ENCODE measurements at regions not wholly inside any gene's neighbourhood (a gene's known extent, or its start where the extent isn't known, plus 50 kb on each side); places are given as distances from the start of the nearest gene placed in this dataset.

- 65% methylated on average over 2 of the region's 2 CpGs for WGBS
- no peak overlapping the region for H3K27ac ChIP-seq (ENCODE audit: low read depth)
- H3K4me1 ChIP-seq (ENCODE audit: insufficient read depth), result no peaks in the 10 kb centered on the region
Observed at GRCh38 chr4:26094076-26094475, 180.1 kb downstream of the SMIM20 start.

GRCh38 chr4:26094911-26095310 is 180.9 kb downstream of the SMIM20 start:
- no peak overlapping the region for H3K27ac ChIP-seq (ENCODE audit: low read depth)
- 56% methylated on average over 1 of the region's 1 CpG for WGBS
- DNase-seq (ENCODE audit: extremely low spot score), result no peak
- no peak overlapping the region for H3K4me3 ChIP-seq (ENCODE audit: low read depth, low read length)
- no peaks in the 10 kb centered on the region for H3K4me1 ChIP-seq (ENCODE audit: insufficient read depth)
- H3K36me3 ChIP-seq (ENCODE audit: insufficient read depth), result no peaks in the 10 kb centered on the region

More at GRCh38 chr4:26094076-26094475, 180.1 kb downstream of the SMIM20 start:
- H3K36me3 ChIP-seq (ENCODE audit: insufficient read depth), result no peaks in the 10 kb centered on the region
- no peak for DNase-seq (ENCODE audit: extremely low spot score)
- no peak overlapping the region for H3K4me3 ChIP-seq (ENCODE audit: low read depth, low read length)

GRCh38 chr4:26099967-26100366 is 185.9 kb downstream of the SMIM20 start:
- no peak overlapping the region for H3K27ac ChIP-seq (ENCODE audit: low read depth)
- no peak for DNase-seq (ENCODE audit: extremely low spot score)

GRCh38 chr4:26101011-26101410 is 187.0 kb downstream of the SMIM20 start:
- Histone ChIP-seq H3K36me3 (ENCODE audit: insufficient read depth) (no peaks in the 10 kb centered on the region), H3K27ac (ENCODE audit: low read depth) (no peak overlapping the region), H3K4me3 (ENCODE audit: low read depth, low read length) (no peak overlapping the region), H3K4me1 (ENCODE audit: insufficient read depth) (peaks cover under 1% of the 10 kb centered on the region)
- 97% methylated on average over 4 of the region's 4 CpGs for WGBS
- no peak for DNase-seq (ENCODE audit: extremely low spot score)

More at GRCh38 chr4:26099967-26100366, 185.9 kb downstream of the SMIM20 start:
- no peaks in the 10 kb centered on the region for H3K36me3 ChIP-seq (ENCODE audit: insufficient read depth)
- no peaks in the 10 kb centered on the region for H3K4me1 ChIP-seq (ENCODE audit: insufficient read depth)
- H3K4me3 ChIP-seq (ENCODE audit: low read depth, low read length), result no peak overlapping the region

GRCh38 chr4:26104056-26104685 is 190.2 kb downstream of the SMIM20 start:
- WGBS, result 94% methylated on average over 3 of the region's 3 CpGs

GRCh38 chr4:26105337-26105736 is 191.3 kb downstream of the SMIM20 start:
- no peak overlapping the region for H3K27ac ChIP-seq (ENCODE audit: low read depth)
- DNase-seq (ENCODE audit: extremely low spot score), result no peak
- WGBS, result 57% methylated on average over 2 of the region's 2 CpGs

More at GRCh38 chr4:26104056-26104685, 190.2 kb downstream of the SMIM20 start:
- no peak overlapping the region for H3K27ac ChIP-seq (ENCODE audit: low read depth)
- H3K36me3 ChIP-seq (ENCODE audit: insufficient read depth), result no peaks in the 10 kb centered on the region
- H3K4me3 ChIP-seq (ENCODE audit: low read depth, low read length), result no peak overlapping the region
- H3K4me1 ChIP-seq (ENCODE audit: insufficient read depth), result peaks cover 1% of the 10 kb centered on the region
- DNase-seq (ENCODE audit: extremely low spot score), result no peak

GRCh38 chr4:26105815-26106699 is 192.0 kb downstream of the SMIM20 start:
- WGBS, result 65% methylated on average over 7 of the region's 7 CpGs
- H3K36me3 ChIP-seq (ENCODE audit: insufficient read depth), result no peaks in the 10 kb centered on the region
- H3K27ac ChIP-seq (ENCODE audit: low read depth), result no peak overlapping the region
- no peak overlapping the region for H3K4me3 ChIP-seq (ENCODE audit: low read depth, low read length)
- H3K4me1 ChIP-seq (ENCODE audit: insufficient read depth), result peaks cover 1% of the 10 kb centered on the region
- DNase-seq (ENCODE audit: extremely low spot score), result no peak

More at GRCh38 chr4:26105337-26105736, 191.3 kb downstream of the SMIM20 start:
- H3K4me1 ChIP-seq (ENCODE audit: insufficient read depth), result peaks cover 1% of the 10 kb centered on the region
- H3K36me3 ChIP-seq (ENCODE audit: insufficient read depth), result no peaks in the 10 kb centered on the region
- H3K4me3 ChIP-seq (ENCODE audit: low read depth, low read length), result no peak overlapping the region

GRCh38 chr4:26106776-26107175 is 192.8 kb downstream of the SMIM20 start:
- Histone ChIP-seq H3K36me3 (ENCODE audit: insufficient read depth) (no peaks in the 10 kb centered on the region), H3K4me3 (ENCODE audit: low read depth, low read length) (no peak overlapping the region), H3K27ac (ENCODE audit: low read depth) (no peak overlapping the region), H3K4me1 (ENCODE audit: insufficient read depth) (peaks cover 1% of the 10 kb centered on the region)
- no peak for DNase-seq (ENCODE audit: extremely low spot score)

GRCh38 chr4:26108054-26108453 is 194.0 kb downstream of the SMIM20 start:
- 88% methylated on average over 2 of the region's 2 CpGs for WGBS
- DNase-seq (ENCODE audit: extremely low spot score), result no peak
- peaks cover 1% of the 10 kb centered on the region for H3K4me1 ChIP-seq (ENCODE audit: insufficient read depth)
- no peak overlapping the region for H3K27ac ChIP-seq (ENCODE audit: low read depth)
- H3K4me3 ChIP-seq (ENCODE audit: low read depth, low read length), result no peak overlapping the region
- no peaks in the 10 kb centered on the region for H3K36me3 ChIP-seq (ENCODE audit: insufficient read depth)

- Histone ChIP-seq H3K4me3 (ENCODE audit: low read depth, low read length) (no peak overlapping the region), H3K4me1 (ENCODE audit: insufficient read depth) (peaks cover 1% of the 10 kb centered on the region), H3K36me3 (ENCODE audit: insufficient read depth) (no peaks in the 10 kb centered on the region), H3K27ac (ENCODE audit: low read depth) (no peak overlapping the region)
- WGBS, result 70% methylated on average over 5 of the region's 5 CpGs
- no peak for DNase-seq (ENCODE audit: extremely low spot score)
Observed at GRCh38 chr4:26110493-26110892, 196.5 kb downstream of the SMIM20 start.

GRCh38 chr4:26113339-26113940 is 199.4 kb downstream of the SMIM20 start:
- no peak for DNase-seq (ENCODE audit: extremely low spot score)
- H3K4me1 ChIP-seq (ENCODE audit: insufficient read depth), result no peaks in the 10 kb centered on the region
- no peaks in the 10 kb centered on the region for H3K36me3 ChIP-seq (ENCODE audit: insufficient read depth)
- no peak overlapping the region for H3K27ac ChIP-seq (ENCODE audit: low read depth)
- H3K4me3 ChIP-seq (ENCODE audit: low read depth, low read length), result no peak overlapping the region
- 90% methylated on average over 4 of the region's 4 CpGs for WGBS

- H3K27ac ChIP-seq (ENCODE audit: low read depth), result no peak overlapping the region
- no peak overlapping the region for H3K4me3 ChIP-seq (ENCODE audit: low read depth, low read length)
- H3K4me1 ChIP-seq (ENCODE audit: insufficient read depth), result no peaks in the 10 kb centered on the region
- 75% methylated on average over 4 of the region's 4 CpGs for WGBS
- no peaks in the 10 kb centered on the region for H3K36me3 ChIP-seq (ENCODE audit: insufficient read depth)
- DNase-seq (ENCODE audit: extremely low spot score), result no peak
Observed at GRCh38 chr4:26116057-26116456, 202.0 kb downstream of the SMIM20 start.

GRCh38 chr4:26120098-26120825 is 200.6 kb upstream of the RBPJ start:
- H3K36me3 ChIP-seq (ENCODE audit: insufficient read depth), result no peaks in the 10 kb centered on the region
- 94% methylated on average over 6 of the region's 6 CpGs for whole genome bisulfite sequencing

More at GRCh38 chr4:26120098-26120825, 200.6 kb upstream of the RBPJ start:
- H3K4me1 ChIP-seq (ENCODE audit: insufficient read depth), result no peaks in the 10 kb centered on the region
- H3K27ac ChIP-seq (ENCODE audit: low read depth), result no peak overlapping the region
- no peak overlapping the region for H3K4me3 ChIP-seq (ENCODE audit: low read depth, low read length)
- DNase-seq (ENCODE audit: extremely low spot score), result no peak

Data from urinary bladder (tissue), 3 donors.